SJSA1 (cell line): ENCODE measurements at regions not wholly inside any gene's neighbourhood (a gene's known extent, or its start where the extent isn't known, plus 50 kb on each side); places are given as distances from the start of the nearest gene placed in this dataset.
"Not testable (repeated sequence)": the region's sequence is repeated elsewhere in the genome, so short reads cannot be mapped to it uniquely, and the experiment has no call there.

ENCODE experiments used
- DNase-seq, 2 experiments: peaks; one replicate each; pipeline ENCODE4 v3.0.0-alpha.2; 2015 to 2020; ENCODE audit warnings: low spot score in 2 of 2, low read depth in 1 of 2
- H3K27ac ChIP-seq: fragments of 250-450 bp; sonication (Bioruptor Pico); 2 replicates; pipeline ENCODE4 v1.5.1; 2020; ENCODE audit warnings: mild to moderate bottlenecking, moderate library complexity
- H3K27me3 ChIP-seq: fragments of 250-450 bp; sonication (Bioruptor Pico); replicated peaks from 2 replicates; pipeline ENCODE4 v1.5.1; 2020; ENCODE audit warnings: mild to moderate bottlenecking, moderate library complexity
- H3K36me3 ChIP-seq: fragments of 250-450 bp; sonication (Bioruptor Pico); 2 replicates; pipeline ENCODE4 v1.5.1; 2020; ENCODE audit warnings: mild to moderate bottlenecking
- H3K4me1 ChIP-seq: fragments of 250-450 bp; sonication (Bioruptor Pico); replicated peaks from 2 replicates; pipeline ENCODE4 v1.6.1; 2021; ENCODE audit warnings: mild to moderate bottlenecking
- H3K4me3 ChIP-seq: fragments of 250-450 bp; sonication (Bioruptor Pico); 2 replicates; pipeline ENCODE4 v1.5.1; 2020; ENCODE audit warnings: mild to moderate bottlenecking
- H3K9me3 ChIP-seq: fragments of 250-450 bp; sonication (Bioruptor Pico); replicated peaks from 2 replicates; pipeline ENCODE4 v1.5.1; 2020; ENCODE audit warnings: mild to moderate bottlenecking

DNA sequence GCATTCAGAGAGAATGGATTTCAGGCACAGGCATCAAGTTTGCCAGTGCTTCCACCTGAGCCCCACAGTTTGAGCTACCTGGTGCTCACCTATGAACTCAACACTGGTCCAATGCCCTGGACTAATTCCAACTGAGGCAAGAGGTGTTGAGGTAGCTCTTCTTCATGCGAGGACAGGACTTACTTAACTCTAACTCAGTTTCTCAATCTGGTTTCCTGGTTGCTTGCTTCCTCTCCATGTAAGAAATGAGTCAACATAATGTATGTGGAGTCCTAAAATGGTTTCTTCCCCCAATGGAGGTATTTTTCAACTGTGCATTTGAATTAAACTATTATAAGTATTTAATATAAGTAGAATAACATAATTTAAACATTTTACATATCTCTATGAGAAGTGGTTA lies 523.6 kb upstream of the DAB2 start:
- no peak overlapping the region for H3K27ac ChIP-seq
- no peaks in the 10 kb centered on the region for H3K9me3 ChIP-seq
- no peaks in the 10 kb centered on the region for H3K27me3 ChIP-seq
- DNase-seq, result no peak
- H3K4me3 ChIP-seq, result no peak overlapping the region
- H3K4me1 ChIP-seq, result no peaks in the 10 kb centered on the region
- H3K36me3 ChIP-seq, result no peaks in the 10 kb centered on the region

DNA sequence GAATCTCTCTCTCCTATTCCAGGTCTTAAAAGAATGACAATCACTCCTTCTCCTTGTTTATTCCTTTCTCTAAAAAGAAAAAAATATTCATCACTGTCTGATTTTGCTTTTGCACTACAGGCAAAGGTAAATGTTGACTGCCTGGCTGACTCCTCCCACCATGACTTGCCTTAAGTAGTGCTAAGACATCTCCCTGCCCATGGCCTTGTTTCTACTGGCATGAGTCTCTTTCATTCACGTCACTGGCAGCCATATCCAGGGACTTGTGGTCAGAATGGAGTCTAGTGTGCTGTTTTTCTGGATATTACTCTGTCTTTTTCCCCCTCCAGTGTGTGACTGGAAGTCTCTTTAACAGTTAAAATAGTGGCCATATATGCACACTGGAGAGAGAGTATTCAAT lies 522.9 kb upstream of the DAB2 start:
- Histone ChIP-seq H3K36me3 (no peaks in the 10 kb centered on the region), H3K4me3 (no peak overlapping the region), H3K27me3 (no peaks in the 10 kb centered on the region), H3K4me1 (no peaks in the 10 kb centered on the region), H3K9me3 (no peaks in the 10 kb centered on the region), H3K27ac (no peak overlapping the region)
- no peak for DNase-seq

DNA sequence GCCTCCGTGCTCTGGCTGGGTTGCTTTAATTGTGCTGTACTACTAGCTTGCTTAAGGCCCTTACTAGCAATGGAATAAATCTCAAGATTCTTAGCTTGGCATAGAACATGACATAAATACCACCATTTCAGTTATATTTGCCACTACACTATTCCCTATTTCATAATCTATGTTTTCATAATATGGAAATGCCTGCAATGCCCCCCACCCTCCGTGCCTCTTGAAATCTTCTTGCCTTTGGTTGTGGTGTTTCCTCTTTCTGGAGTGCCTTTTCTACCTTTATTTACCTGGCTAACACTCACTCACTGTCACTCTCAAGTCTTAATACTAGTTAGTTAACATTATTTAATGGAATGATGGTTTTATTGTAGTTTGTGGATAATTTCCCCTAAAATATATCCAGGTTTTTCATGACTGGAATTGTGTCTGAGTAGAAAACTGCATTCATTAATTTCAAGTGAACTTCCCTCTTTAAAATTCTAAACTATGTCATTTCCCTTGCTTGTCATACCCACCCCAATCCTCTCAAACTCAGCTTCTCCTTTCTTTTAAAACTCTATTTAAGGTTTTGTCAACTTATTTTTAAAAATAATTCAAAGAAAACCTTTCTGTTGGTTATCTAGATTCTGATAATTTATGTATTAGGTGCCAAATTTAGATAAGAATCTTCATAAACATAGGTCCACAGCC lies 521.7 kb upstream of the DAB2 start:
- H3K4me1 ChIP-seq, result no peaks in the 10 kb centered on the region
- no peak overlapping the region for H3K4me3 ChIP-seq
- H3K36me3 ChIP-seq, result no peaks in the 10 kb centered on the region
- H3K9me3 ChIP-seq, result no peaks in the 10 kb centered on the region
- no peak overlapping the region for H3K27ac ChIP-seq
- no peaks in the 10 kb centered on the region for H3K27me3 ChIP-seq
- DNase-seq, result no peak

DNA sequence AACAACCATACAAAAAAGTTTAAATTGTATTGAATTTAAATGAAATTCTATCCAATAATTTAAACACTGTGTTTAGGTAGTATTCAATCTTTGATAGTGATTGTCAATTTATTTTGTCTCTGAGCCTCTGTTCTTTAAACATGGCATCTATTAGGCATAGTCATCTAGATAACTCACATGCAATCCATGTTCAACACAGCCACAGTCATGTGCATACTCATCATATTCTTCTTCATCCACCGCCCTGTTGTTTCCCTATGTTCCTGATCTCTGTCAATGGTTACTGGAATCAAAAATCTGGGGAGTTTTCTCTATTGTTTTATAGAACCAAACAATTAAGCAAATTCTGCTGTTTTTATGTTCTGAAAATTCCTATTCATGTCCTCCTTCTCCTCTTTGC lies 521.1 kb upstream of the DAB2 start:
- H3K36me3 ChIP-seq, result no peaks in the 10 kb centered on the region
- DNase-seq, result no peak
- no peaks in the 10 kb centered on the region for H3K27me3 ChIP-seq
- H3K27ac ChIP-seq, result no peak overlapping the region
- no peak overlapping the region for H3K4me3 ChIP-seq
- H3K4me1 ChIP-seq, result no peaks in the 10 kb centered on the region
- no peaks in the 10 kb centered on the region for H3K9me3 ChIP-seq

DNA sequence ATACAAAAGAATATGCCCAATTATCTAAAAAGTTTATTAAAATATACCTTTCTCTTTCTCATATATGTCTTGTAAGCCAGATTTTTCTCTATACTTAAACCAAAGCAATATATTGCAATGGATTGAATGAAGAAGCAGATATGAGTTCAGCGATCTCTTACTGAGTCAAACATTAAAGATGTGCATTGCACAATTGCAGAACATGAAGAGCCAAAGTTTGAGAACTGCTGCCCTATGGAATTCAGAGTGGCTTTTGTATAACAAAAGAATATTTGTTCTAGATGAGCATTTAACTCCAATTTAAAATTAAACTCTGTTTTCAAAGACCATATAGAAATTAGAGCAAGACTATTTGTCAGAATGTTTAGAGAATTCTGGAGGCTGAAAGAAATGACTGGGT lies 519.0 kb upstream of the DAB2 start:
- H3K36me3 ChIP-seq, result no peaks in the 10 kb centered on the region
- H3K4me3 ChIP-seq, result no peak overlapping the region
- no peak overlapping the region for H3K27ac ChIP-seq
- no peaks in the 10 kb centered on the region for H3K4me1 ChIP-seq
- DNase-seq, result no peak
- no peaks in the 10 kb centered on the region for H3K27me3 ChIP-seq
- no peaks in the 10 kb centered on the region for H3K9me3 ChIP-seq

DNA sequence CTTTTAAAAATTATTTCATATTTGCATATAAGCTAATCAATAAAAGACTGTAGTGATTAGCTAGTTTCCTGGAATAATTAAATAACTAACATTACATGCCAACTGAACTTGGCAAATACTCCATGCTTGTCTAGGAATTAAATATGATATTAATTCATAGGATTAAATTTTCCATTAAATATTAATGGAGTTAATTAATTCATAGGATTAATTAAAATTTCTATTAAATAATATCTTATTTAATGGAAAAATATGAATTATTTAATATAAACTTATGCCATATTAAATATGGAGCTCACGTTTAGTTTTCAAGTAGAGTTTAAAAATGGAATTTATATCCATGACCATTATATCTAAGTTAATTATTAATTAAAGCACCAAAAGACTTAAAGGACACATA lies 517.8 kb upstream of the DAB2 start:
- Histone ChIP-seq H3K4me1 (no peaks in the 10 kb centered on the region), H3K36me3 (no peaks in the 10 kb centered on the region), H3K27ac (no peak overlapping the region), H3K27me3 (no peaks in the 10 kb centered on the region), H3K9me3 (no peaks in the 10 kb centered on the region), H3K4me3 (no peak overlapping the region)
- no peak for DNase-seq

DNA sequence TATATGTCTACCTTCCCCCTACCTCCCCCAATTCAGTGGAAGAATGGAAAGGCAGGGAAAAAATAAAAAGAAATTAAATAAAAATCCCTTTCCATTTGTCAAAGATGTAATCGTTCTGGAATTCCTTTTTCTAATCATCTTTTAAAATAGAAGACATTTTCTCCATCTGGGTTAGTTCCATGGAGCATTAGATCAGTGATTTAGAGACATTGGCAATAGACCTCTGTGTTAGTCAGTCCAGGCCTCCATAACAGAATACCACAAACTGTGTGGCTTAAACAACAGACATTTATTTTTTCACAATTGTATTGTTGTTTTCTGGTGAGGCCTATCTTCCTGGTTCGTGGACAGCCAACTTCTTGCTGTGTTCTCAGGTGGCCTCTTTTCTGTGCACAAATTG lies 516.6 kb upstream of the DAB2 start:
- Histone ChIP-seq H3K9me3 (no peaks in the 10 kb centered on the region), H3K36me3 (no peaks in the 10 kb centered on the region), H3K27me3 (no peaks in the 10 kb centered on the region), H3K4me1 (no peaks in the 10 kb centered on the region), H3K4me3 (no peak overlapping the region), H3K27ac (no peak overlapping the region)
- DNase-seq, result no peak

DNA sequence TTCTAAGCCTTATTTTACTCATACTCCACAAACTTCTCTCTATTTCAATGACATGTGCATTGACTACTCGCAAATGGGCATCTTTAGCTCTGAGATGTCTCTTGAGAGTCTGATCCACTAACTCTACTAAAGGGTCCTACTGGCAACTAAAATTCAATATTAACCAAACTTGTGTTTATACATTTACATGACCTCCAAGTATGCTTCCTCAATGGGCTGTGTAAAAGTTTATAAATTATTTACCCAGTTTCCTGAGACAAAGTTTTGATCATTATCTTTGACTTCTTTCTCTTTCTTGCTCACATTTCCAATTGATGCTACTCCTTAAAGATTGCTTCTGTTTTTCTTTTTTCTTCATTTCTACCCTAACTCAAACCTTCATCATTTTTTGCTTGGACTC lies 510.1 kb upstream of the DAB2 start:
- H3K36me3 ChIP-seq, result no peaks in the 10 kb centered on the region
- H3K4me3 ChIP-seq, result no peak overlapping the region
- H3K27ac ChIP-seq, result no peak overlapping the region
- DNase-seq, result no peak
- no peaks in the 10 kb centered on the region for H3K27me3 ChIP-seq
- H3K9me3 ChIP-seq, result no peaks in the 10 kb centered on the region
- no peaks in the 10 kb centered on the region for H3K4me1 ChIP-seq

DNA sequence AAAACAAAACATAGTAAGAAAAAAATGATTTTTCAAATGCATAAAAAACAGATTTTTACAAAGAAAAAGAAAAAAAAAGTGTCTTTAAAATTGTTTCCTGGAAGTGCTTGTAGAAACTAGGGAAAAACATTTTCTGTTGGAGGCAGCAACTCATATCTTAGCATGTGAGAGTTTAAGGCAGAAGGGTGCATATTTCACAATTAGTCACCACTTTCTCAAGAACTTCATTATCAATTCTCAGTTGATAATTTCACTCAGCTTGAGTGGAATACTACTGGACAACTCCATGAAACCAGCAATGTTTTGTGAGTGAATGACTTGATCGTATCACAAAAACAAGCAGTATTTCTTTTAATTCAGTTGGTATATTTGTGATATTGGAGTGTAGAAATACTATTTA lies 508.3 kb upstream of the DAB2 start:
- Histone ChIP-seq H3K4me3 (no peak overlapping the region), H3K27me3 (no peaks in the 10 kb centered on the region), H3K27ac (no peak overlapping the region), H3K9me3 (no peaks in the 10 kb centered on the region), H3K36me3 (no peaks in the 10 kb centered on the region), H3K4me1 (no peaks in the 10 kb centered on the region)
- DNase-seq, result no peak

DNA sequence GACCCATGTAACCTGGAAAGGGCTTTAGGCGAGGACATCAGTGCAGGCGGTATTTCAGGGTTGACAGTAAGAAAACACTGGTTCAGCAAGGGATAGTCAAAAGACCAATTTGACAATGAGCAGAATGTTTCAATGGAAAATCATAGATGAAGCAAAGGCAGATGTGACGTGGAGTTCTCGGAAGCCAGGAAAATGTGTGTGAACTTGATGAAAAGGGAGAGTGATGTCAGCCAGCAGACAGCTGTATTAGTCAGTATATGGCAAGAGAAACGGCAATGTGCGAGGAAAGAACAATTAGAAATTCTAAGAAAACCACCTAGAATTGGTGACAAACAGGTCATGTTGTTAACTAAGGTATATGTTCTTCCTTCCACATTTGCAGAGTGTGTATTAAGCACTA lies 503.9 kb upstream of the DAB2 start:
- Histone ChIP-seq H3K27me3 (no peaks in the 10 kb centered on the region), H3K4me3 (no peak overlapping the region), H3K27ac (no peak overlapping the region), H3K4me1 (no peaks in the 10 kb centered on the region), H3K36me3 (no peaks in the 10 kb centered on the region), H3K9me3 (no peaks in the 10 kb centered on the region)
- no peak for DNase-seq

DNA sequence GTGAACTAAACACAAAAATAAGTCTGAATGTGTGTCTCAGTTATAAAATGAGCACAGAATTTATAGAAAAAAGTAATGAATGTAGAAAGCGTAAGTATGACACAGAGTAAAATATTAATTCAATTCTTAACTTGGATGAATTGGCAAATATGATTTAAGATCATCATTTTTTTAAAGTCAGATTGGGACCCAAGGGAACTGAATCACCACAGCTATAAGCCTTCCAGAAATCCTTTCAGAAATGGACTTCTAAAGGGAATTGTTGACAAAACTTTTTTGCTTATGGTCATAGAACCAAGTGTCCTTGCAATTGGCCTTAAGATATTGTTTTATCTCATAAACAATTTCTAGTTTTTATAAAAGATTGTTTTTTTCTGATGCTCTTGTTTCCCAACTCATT lies 495.1 kb upstream of the DAB2 start:
- Histone ChIP-seq H3K27me3 (no peaks in the 10 kb centered on the region), H3K36me3 (no peaks in the 10 kb centered on the region), H3K27ac (no peak overlapping the region), H3K4me3 (no peak overlapping the region), H3K9me3 (no peaks in the 10 kb centered on the region), H3K4me1 (no peaks in the 10 kb centered on the region)
- no peak for DNase-seq

DNA sequence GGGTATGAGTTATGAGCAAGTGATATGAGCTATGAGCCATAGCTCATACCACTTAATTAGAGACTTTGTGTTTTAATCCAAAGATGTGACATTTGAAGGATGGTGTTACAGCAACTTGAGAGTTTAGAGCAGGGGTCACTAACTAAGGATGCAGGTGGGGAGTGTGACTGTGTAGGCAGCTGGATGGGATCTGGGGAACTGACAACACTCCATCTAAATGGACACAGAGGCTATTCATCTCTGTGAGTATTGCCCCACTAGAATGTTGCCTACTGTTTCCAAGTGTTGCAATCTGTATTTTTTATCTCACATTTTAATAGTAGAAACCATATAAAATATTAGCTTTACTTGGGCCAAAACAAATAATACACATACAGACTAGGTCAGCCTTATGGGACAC lies 488.1 kb upstream of the DAB2 start:
- H3K4me1 ChIP-seq, result no peaks in the 10 kb centered on the region
- no peak overlapping the region for H3K4me3 ChIP-seq
- DNase-seq, result no peak
- no peaks in the 10 kb centered on the region for H3K36me3 ChIP-seq
- no peaks in the 10 kb centered on the region for H3K27me3 ChIP-seq
- no peak overlapping the region for H3K27ac ChIP-seq
- H3K9me3 ChIP-seq, result no peaks in the 10 kb centered on the region

DNA sequence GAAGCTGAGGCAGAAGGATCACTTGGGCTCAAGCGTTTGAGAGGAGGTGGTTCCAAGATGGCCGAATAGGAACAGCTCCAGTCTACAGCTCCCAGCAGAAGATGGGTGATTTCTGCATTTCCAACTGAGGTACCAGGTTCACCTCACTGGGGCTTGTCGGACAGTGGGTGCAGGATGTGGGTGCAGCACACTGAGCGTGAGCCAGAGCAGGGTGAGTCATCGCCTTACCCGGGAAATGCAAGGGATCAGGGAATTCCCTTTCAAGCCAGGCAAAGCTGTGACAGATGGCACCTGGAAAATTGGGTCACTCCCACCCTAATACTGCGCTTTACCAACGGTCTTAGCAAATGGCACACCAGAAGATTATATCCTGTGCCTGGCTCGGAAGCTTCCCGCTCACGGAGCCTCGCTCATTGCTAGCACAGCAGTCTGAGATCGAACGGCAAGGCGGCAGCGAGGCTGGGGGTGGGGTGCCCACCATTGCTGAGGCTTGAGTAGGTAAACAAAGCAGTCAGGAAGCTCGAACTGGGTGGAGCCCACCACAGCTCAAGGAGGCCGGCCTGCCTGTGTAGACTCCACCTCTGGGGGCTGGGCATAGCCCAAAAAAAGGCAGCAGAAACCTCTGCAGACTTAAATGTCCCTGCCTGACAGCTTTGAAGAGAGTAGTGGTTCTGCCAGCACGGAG lies 482.6 kb upstream of the DAB2 start:
- not testable (repeated sequence) for DNase-seq, H3K36me3 ChIP-seq, H3K27ac ChIP-seq, H3K4me3 ChIP-seq, H3K9me3 ChIP-seq, H3K27me3 ChIP-seq
- H3K4me1 ChIP-seq, result peaks cover 22% of the 10 kb centered on the region

DNA sequence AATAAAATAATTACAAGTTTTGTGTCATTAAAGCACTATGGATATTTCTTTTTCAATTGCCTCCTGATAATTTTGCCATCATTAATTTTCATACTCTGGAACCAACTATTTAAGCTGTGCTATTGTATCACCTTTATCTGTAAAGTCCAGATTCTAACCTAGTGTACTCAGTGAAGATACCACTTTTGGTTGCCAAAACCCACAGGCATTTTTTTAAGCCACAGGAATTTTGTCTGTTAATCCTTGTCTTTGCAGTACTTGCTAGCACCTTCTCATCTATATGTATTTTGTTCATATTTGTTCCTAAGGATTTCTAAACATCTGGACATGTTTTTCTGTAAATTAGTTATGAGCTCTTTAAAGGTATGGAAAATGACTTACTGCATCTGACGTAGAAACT lies 481.4 kb upstream of the DAB2 start:
- peaks cover 22% of the 10 kb centered on the region for H3K4me1 ChIP-seq
- H3K36me3 ChIP-seq, result no peaks in the 10 kb centered on the region
- DNase-seq, result peak in 1 of 2 experiments; percentile 60
- no peak overlapping the region for H3K27ac ChIP-seq
- H3K27me3 ChIP-seq, result no peaks in the 10 kb centered on the region
- H3K9me3 ChIP-seq, result peaks cover 7% of the 10 kb centered on the region; the same call in 1 of the 2 replicates
- H3K4me3 ChIP-seq, result no peak overlapping the region

DNA sequence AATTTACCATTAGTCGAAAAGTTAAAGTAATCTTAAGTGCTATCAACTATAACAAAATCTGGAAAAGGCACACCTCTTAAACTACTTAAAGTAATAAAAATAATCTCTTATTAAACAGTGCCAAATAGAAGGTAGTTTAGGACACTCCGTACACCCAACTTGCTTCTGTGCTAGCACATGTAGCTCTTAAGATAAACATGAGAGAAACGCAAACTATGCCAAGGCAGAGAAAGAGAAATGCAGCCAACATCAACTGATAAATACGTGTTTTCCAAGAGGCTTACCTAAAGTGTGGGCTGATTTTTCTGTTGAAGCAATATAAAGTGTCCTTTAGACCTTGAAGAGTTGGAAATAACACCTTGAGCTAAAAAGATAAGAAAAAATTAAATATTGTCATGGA lies 480.6 kb upstream of the DAB2 start:
- DNase-seq, result no peak
- Histone ChIP-seq H3K4me1 (peaks cover 22% of the 10 kb centered on the region), H3K27me3 (no peaks in the 10 kb centered on the region), H3K27ac (no peak overlapping the region), H3K36me3 (no peaks in the 10 kb centered on the region), H3K9me3 (peaks cover 7% of the 10 kb centered on the region; the same call in 1 of the 2 replicates), H3K4me3 (no peak overlapping the region)
